B cell (primary cell): ENCODE measurements at regions not wholly inside any gene's neighbourhood (a gene's known extent, or its start where the extent isn't known, plus 50 kb on each side); places are given as distances from the start of the nearest gene placed in this dataset.

Source experiments
- ATAC-seq: fragments of 200-7000 bp; cut with Tn5 transposase; one replicate; pipeline ENCODE4 v1.10.0; 2021; ENCODE audit warnings: low read depth, mild to moderate bottlenecking, moderate number of reproducible peaks, moderate library complexity
- CTCF ChIA-PET: fragments of 350-600 bp; sonication (Branson Sonifier 250); formaldehyde crosslinking; loops from one replicate; lab custom pipeline; 2021; ENCODE audit warnings: antibody characterized with exemption, inconsistent platforms; lab: Charles Lee
- POLR2A ChIA-PET: fragments of 350-600 bp; sonication (Branson Sonifier 250); formaldehyde crosslinking; loops from one replicate; lab custom pipeline; 2021; ENCODE audit warnings: antibody characterized with exemption; lab: Charles Lee
- DNase-seq: peaks from one replicate; pipeline ENCODE4 v3.0.0; 2013
- H2AFZ ChIP-seq: 2 replicates; pipeline ENCODE4 v1.6.1; 2012; ENCODE audit warnings: mild to moderate bottlenecking, low read depth, low read length; ENCODE audit not compliant: insufficient read depth, poor library complexity, severe bottlenecking
- H3K27ac ChIP-seq, 2 donors: 1 replicate in 1 of 2; 2 replicates in 1 of 2; pipeline ENCODE4 v1.5.1; 2012 to 2013; ENCODE audit warnings: low read length in 2 of 2, mild to moderate bottlenecking in 2 of 2, moderate library complexity in 1 of 2
- H3K27me3 ChIP-seq, 4 experiments: fragments of 200-600 bp in 1 of 4; sonication (generic) in 1 of 4; replicated peaks in 1 of 4; 1 replicate in 2 of 4; 2 replicates in 2 of 4; pipeline versions ENCODE4 v1.6.1 to v1.7.0; 2013 to 2016; ENCODE audit warnings: low read length in 3 of 4, mild to moderate bottlenecking in 2 of 4, mixed read lengths in 1 of 4, moderate library complexity in 1 of 4; ENCODE audit not compliant: insufficient read depth in 4 of 4, control insufficient read depth in 3 of 4; ENCODE audit errors: control extremely low read depth in 1 of 4
- H3K36me3 ChIP-seq, 2 experiments: replicated peaks in 1 of 2; 1 replicate in 1 of 2; 2 replicates in 1 of 2; pipeline versions ENCODE4 v1.6.1 to v1.7.1; 2013; ENCODE audit warnings: low read length in 1 of 2; ENCODE audit not compliant: insufficient read depth in 2 of 2, control insufficient read depth in 1 of 2; ENCODE audit errors: control extremely low read depth in 1 of 2, extremely low read depth in 1 of 2
- H3K4me1 ChIP-seq, 2 donors: fragments of 200-600 bp in 1 of 2; sonication (generic) in 1 of 2; 1 replicate in 1 of 2; 2 replicates in 1 of 2; pipeline versions ENCODE4 v1.5.1 to v1.6.1; 2013 to 2017; ENCODE audit warnings: low read length in 2 of 2; ENCODE audit not compliant: control insufficient read depth in 2 of 2, insufficient read depth in 2 of 2
- H3K4me2 ChIP-seq: replicated peaks from 2 replicates; pipeline ENCODE3; 2012; ENCODE audit warnings: mild to moderate bottlenecking, low read depth, low read length; ENCODE audit not compliant: poor library complexity, severe bottlenecking
- H3K4me3 ChIP-seq, 5 experiments: fragments of 200-600 bp in 1 of 5; sonication (generic) in 1 of 5; 1 replicate in 3 of 5; 2 replicates in 2 of 5; pipeline versions ENCODE4 v1.5.1 to v1.7.0; 2011 to 2016; ENCODE audit warnings: low read length in 4 of 5, mild to moderate bottlenecking in 4 of 5, low read depth in 2 of 5, control low read depth in 1 of 5, moderate library complexity in 1 of 5; ENCODE audit not compliant: insufficient read depth in 1 of 5; ENCODE audit errors: control extremely low read depth in 1 of 5, extremely low read depth in 1 of 5
- H3K79me2 ChIP-seq: fragments of 200-600 bp; sonication (generic); one replicate; pipeline ENCODE4 v1.6.0; 2016; ENCODE audit warnings: low read length; ENCODE audit not compliant: control insufficient read depth, insufficient read depth
- H3K9ac ChIP-seq: fragments of 200-600 bp; sonication (generic); 2 replicates; pipeline ENCODE4 v1.6.1; 2017; ENCODE audit warnings: mild to moderate bottlenecking, low read length, moderate library complexity
- H3K9me3 ChIP-seq, 3 donors: one replicate each; pipeline versions ENCODE4 v1.6.1 to v1.7.1; 2013; ENCODE audit warnings: low read length in 2 of 3; ENCODE audit not compliant: control insufficient read depth in 2 of 3, insufficient read depth in 1 of 3; ENCODE audit errors: control extremely low read depth in 1 of 3
- H4K20me1 ChIP-seq: 2 replicates; pipeline ENCODE4 v1.6.0; 2012; ENCODE audit warnings: mild to moderate bottlenecking, low read length; ENCODE audit not compliant: insufficient read depth, control insufficient read depth, poor library complexity, severe bottlenecking
- H3K27ac Mint-ChIP-seq: one replicate; pipeline ENCODE4 v1.8.0; 2021; ENCODE audit warnings: mixed read lengths
- H3K27me3 Mint-ChIP-seq: one replicate; pipeline ENCODE4 v1.8.0; 2021; ENCODE audit warnings: mixed read lengths
- H3K4me1 Mint-ChIP-seq: one replicate; pipeline ENCODE4 v1.8.0; 2021; ENCODE audit warnings: mixed read lengths
- H3K4me3 Mint-ChIP-seq: one replicate; pipeline ENCODE4 v1.8.0; 2021; ENCODE audit warnings: mixed read lengths
- H3K9me3 Mint-ChIP-seq: one replicate; pipeline ENCODE4 v1.8.0; 2022; ENCODE audit warnings: mixed read lengths; ENCODE audit not compliant: insufficient read depth
- CTCF ChIP-seq: fragments of 200-600 bp; IDR thresholded peaks from one replicate; pipeline ENCODE4 v1.8.0; 2022; ENCODE audit warnings: antibody characterized with exemption, mild to moderate bottlenecking
- EZH2 ChIP-seq: IDR thresholded peaks from 2 replicates; pipeline ENCODE4 v1.6.1; 2012; ENCODE audit warnings: borderline replicate concordance, low read depth, mild to moderate bottlenecking, moderate library complexity, low read length; ENCODE audit not compliant: insufficient read depth, poor library complexity, severe bottlenecking
- WGBS: methylation state at CpG from one replicate; pipeline ENCODE4 v1.1.5; 2013; ENCODE audit warnings: missing lambda C conversion rate; ENCODE audit not compliant: insufficient coverage; 5-methylcytosine and 5-hydroxymethylcytosine counted together
- intact Hi-C: fragments of 100-400 bp; cut with micrococcal nuclease; formaldehyde crosslinking; loops from one replicate; pipeline ENCODE4 v1.10.0; 2022

GRCh38 chr14:97840159-97840558 is 1043.0 kb downstream of the VRK1 start:
- Histone ChIP-seq H3K27ac (no peak overlapping the region), H4K20me1 (no peaks in the 10 kb centered on the region), H3K4me3 (no peak overlapping the region), H3K9ac (no peak overlapping the region), H3K27me3 (no peaks in the 10 kb centered on the region), H2AFZ (no peak overlapping the region), H3K4me1 (no peaks in the 10 kb centered on the region), H3K36me3 (no peaks in the 10 kb centered on the region), H3K79me2 (no peaks in the 10 kb centered on the region), H3K4me2 (no peak overlapping the region), H3K9me3 (peaks cover 0 to 28% (median 0%) of the 10 kb centered on the region in 3 donors)
- DNase-seq (no peak), ATAC-seq (no peak)
- 64% methylated on average over 3 of the region's 4 CpGs for WGBS
- Mint-ChIP-seq H3K27ac (no peak overlapping the region), H3K4me1 (no peaks in the 10 kb centered on the region), H3K27me3 (no peaks in the 10 kb centered on the region), H3K4me3 (no peak overlapping the region), H3K9me3 (no peaks in the 10 kb centered on the region)
- TF ChIP-seq EZH2 = no peak
- TF ChIP-seq CTCF = no peak
- intact Hi-C loops = no loop called here
- CTCF ChIA-PET = no interaction called here
- POLR2A ChIA-PET = no interaction called here

DNA sequence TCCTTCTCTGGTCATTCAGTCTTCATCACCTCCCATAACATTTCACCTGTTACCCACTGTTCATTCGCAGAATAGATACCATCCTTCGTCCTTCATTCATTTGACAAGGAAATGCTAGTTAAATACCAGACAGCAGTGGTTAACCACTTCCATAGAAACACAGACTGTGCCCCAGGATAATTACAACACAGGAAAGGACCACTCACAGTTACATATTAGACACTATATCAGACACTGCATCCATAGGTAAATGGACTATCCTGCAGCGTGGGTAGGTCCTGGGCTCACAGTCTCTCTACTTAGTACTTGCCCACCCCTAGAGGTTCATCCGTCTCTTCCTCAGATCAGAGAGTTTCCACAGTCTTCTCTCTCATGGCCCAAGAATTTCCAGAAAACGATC is 1044.6 kb downstream of the VRK1 start:
- no peaks in the 10 kb centered on the region for H3K36me3 ChIP-seq
- peaks cover 0 to 23% (median 0%) of the 10 kb centered on the region in 3 donors for H3K9me3 ChIP-seq
- H3K4me1 ChIP-seq = no peaks in the 10 kb centered on the region
- POLR2A ChIA-PET = no interaction called here
- Mint-ChIP-seq H3K4me1 (no peaks in the 10 kb centered on the region), H3K27me3 (no peaks in the 10 kb centered on the region), H3K4me3 (no peak overlapping the region), H3K27ac (no peak overlapping the region), H3K9me3 (no peaks in the 10 kb centered on the region)
- intact Hi-C loops = no loop called here
- H3K27ac ChIP-seq = no peak overlapping the region
- ATAC-seq (no peak), DNase-seq (no peak)
- H2AFZ ChIP-seq = no peak overlapping the region
- H3K79me2 ChIP-seq = no peaks in the 10 kb centered on the region
- no peak overlapping the region for H3K4me3 ChIP-seq
- no peaks in the 10 kb centered on the region for H3K27me3 ChIP-seq
- CTCF ChIA-PET = no interaction called here
- no peak for TF ChIP-seq CTCF
- TF ChIP-seq EZH2 = no peak
- H4K20me1 ChIP-seq = no peaks in the 10 kb centered on the region
- WGBS = 8% methylated on average over 3 of the region's 5 CpGs
- no peak overlapping the region for H3K4me2 ChIP-seq
- H3K9ac ChIP-seq = no peak overlapping the region
